HG03575 (cell line): ENCODE measurements at regions not wholly inside any gene's neighbourhood (a gene's known extent, or its start where the extent isn't known, plus 50 kb on each side); places are given as distances from the start of the nearest gene placed in this dataset.

Source experiments
- ATAC-seq: cut with Tn5 transposase; IDR thresholded peaks from one replicate; pipeline ENCODE4 v1.9.1; 2021; ENCODE audit not compliant: unreplicated experiment, insufficient number of reproducible peaks, low FRiP score; ENCODE audit errors: extremely low read depth

GRCh38 chr3:188095431-188095830, 58.5 kb upstream of the LPP start:
- no peak for ATAC-seq

GRCh38 chr3:188097791-188098190, 56.2 kb upstream of the LPP start:
- ATAC-seq = no peak

GRCh38 chr3:188099907-188100306, 54.0 kb upstream of the LPP start:
- ATAC-seq = no peak

- ATAC-seq = no peak
These were observed 51.0 kb upstream of the LPP start for GRCh38 chr3:188102861-188103547.

GRCh38 chr3:188104050-188104449, 49.9 kb upstream of the LPP start:
- ATAC-seq = no peak
